ENCODE measurements at regions not wholly inside any gene's neighbourhood (a gene's known extent, or its start where the extent isn't known, plus 50 kb on each side); places are given as distances from the start of the nearest gene placed in this dataset.

DNA sequence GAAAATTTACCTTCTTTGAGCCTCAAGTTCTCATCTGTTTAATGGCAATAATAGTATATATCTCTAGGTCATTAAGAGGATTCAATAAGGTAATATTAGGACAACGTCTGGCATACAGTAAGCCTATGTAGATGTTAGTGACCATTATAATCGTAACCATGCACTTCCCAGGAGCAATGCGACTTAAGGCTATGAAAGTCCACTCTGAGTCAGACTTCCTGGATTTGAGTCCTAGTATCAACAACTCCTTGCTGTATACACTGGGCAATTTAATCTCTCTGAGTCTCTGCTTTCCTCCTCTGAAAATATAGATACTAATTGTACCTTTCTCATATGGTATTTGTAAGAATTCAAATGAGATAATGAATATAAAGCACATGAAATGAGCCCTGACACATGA is 168.1 kb upstream of the HDDC2 start:
- no peak for TF ChIP-seq POLR2A (IDR thresholded peaks at IDR 0.05)
- TF ChIP-seq, protein P1, sequence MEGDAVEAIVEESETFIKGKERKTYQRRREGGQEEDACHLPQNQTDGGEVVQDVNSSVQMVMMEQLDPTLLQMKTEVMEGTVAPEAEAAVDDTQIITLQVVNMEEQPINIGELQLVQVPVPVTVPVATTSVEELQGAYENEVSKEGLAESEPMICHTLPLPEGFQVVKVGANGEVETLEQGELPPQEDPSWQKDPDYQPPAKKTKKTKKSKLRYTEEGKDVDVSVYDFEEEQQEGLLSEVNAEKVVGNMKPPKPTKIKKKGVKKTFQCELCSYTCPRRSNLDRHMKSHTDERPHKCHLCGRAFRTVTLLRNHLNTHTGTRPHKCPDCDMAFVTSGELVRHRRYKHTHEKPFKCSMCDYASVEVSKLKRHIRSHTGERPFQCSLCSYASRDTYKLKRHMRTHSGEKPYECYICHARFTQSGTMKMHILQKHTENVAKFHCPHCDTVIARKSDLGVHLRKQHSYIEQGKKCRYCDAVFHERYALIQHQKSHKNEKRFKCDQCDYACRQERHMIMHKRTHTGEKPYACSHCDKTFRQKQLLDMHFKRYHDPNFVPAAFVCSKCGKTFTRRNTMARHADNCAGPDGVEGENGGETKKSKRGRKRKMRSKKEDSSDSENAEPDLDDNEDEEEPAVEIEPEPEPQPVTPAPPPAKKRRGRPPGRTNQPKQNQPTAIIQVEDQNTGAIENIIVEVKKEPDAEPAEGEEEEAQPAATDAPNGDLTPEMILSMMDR (IDR thresholded peaks at IDR 0.05), result no peak

Data from transverse colon (tissue), 3 donors.